Cardiac muscle cell (in vitro differentiated cells and primary cell): ENCODE measurements at regions not wholly inside any gene's neighbourhood (a gene's known extent, or its start where the extent isn't known, plus 50 kb on each side); places are given as distances from the start of the nearest gene placed in this dataset.
"Not testable (repeated sequence)": the region's sequence is repeated elsewhere in the genome, so short reads cannot be mapped to it uniquely, and the experiment has no call there.

ENCODE experiments used
- DNase-seq, 2 donors: peaks; one replicate each; pipeline versions ENCODE4 v3.0.0 to v3.0.0-alpha.2; 2010 to 2017; ENCODE audit warnings: low read depth in 1 of 2, low spot score in 1 of 2
- H3K27ac ChIP-seq: fragments of 200-600 bp; sonication (generic); 2 replicates; pipeline ENCODE4 v1.5.1; 2016
- H3K27me3 ChIP-seq: fragments of 200-600 bp; sonication (generic); 2 replicates; pipeline ENCODE4 v1.6.0; 2016; ENCODE audit warnings: control low read depth
- H3K36me3 ChIP-seq: fragments of 200-600 bp; sonication (generic); 2 replicates; pipeline ENCODE4 v1.5.1; 2016; ENCODE audit warnings: control low read depth
- H3K4me1 ChIP-seq: fragments of 200-600 bp; sonication (generic); 2 replicates; pipeline ENCODE4 v1.8.1; 2017; ENCODE audit warnings: low read depth, mild to moderate bottlenecking, mixed run types
- H3K4me3 ChIP-seq: fragments of 200-600 bp; sonication (generic); 2 replicates; pipeline ENCODE4 v1.5.1; 2016; ENCODE audit warnings: mild to moderate bottlenecking
- H3K9me3 ChIP-seq: fragments of 200-600 bp; sonication (generic); 2 replicates; pipeline ENCODE4 v1.5.1; 2017; ENCODE audit warnings: low read depth, mild to moderate bottlenecking, control low read depth
- TF ChIP-seq, protein P1 (sequence below): IDR thresholded peaks from 2 replicates; pipeline ENCODE4 v1.5.1; 2012; ENCODE audit warnings: low read depth, mild to moderate bottlenecking, low read length

GRCh38 chr1:143667730-143668129 lies 304.1 kb downstream of the FAM72C start:
- H3K4me3 ChIP-seq = no peak overlapping the region
- H3K36me3 ChIP-seq = no peaks in the 10 kb centered on the region
- H3K27me3 ChIP-seq = peaks cover 18% of the 10 kb centered on the region
- no peak overlapping the region for H3K27ac ChIP-seq
- DNase-seq = no peak
- TF ChIP-seq, protein P1, sequence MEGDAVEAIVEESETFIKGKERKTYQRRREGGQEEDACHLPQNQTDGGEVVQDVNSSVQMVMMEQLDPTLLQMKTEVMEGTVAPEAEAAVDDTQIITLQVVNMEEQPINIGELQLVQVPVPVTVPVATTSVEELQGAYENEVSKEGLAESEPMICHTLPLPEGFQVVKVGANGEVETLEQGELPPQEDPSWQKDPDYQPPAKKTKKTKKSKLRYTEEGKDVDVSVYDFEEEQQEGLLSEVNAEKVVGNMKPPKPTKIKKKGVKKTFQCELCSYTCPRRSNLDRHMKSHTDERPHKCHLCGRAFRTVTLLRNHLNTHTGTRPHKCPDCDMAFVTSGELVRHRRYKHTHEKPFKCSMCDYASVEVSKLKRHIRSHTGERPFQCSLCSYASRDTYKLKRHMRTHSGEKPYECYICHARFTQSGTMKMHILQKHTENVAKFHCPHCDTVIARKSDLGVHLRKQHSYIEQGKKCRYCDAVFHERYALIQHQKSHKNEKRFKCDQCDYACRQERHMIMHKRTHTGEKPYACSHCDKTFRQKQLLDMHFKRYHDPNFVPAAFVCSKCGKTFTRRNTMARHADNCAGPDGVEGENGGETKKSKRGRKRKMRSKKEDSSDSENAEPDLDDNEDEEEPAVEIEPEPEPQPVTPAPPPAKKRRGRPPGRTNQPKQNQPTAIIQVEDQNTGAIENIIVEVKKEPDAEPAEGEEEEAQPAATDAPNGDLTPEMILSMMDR = no peak
- H3K4me1 ChIP-seq = no peaks in the 10 kb centered on the region
- H3K9me3 ChIP-seq = no peaks in the 10 kb centered on the region

GRCh38 chr1:143666851-143667250 lies 304.9 kb downstream of the FAM72C start:
- Histone ChIP-seq H3K4me3 (no peak overlapping the region), H3K27me3 (peaks cover 25% of the 10 kb centered on the region), H3K36me3 (no peaks in the 10 kb centered on the region), H3K9me3 (no peaks in the 10 kb centered on the region), H3K27ac (no peak overlapping the region), H3K4me1 (no peaks in the 10 kb centered on the region)
- TF ChIP-seq, protein P1 = no peak
- DNase-seq = no peak

DNA sequence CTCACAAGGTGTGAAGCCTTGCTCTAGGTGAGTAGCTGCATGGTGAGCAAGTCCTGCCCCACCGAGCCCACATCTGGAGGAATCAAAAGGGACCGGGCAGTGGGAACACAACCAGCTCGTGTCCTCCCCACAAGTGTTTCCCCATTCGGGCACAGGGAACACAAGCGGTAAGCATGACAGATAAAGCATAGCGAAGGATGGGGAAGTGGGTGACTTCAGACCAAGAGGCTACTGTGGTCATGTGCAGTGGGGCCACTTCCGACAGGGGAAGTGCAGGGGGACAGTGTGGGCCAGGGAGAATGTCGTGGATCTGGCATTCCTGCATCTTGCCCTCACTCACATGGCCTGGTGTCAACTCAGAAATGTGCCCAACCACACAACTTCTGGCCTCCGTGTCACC lies 306.2 kb downstream of the FAM72C start:
- DNase-seq = no peak
- Histone ChIP-seq H3K9me3 (no peaks in the 10 kb centered on the region), H3K36me3 (no peaks in the 10 kb centered on the region)

DNA sequence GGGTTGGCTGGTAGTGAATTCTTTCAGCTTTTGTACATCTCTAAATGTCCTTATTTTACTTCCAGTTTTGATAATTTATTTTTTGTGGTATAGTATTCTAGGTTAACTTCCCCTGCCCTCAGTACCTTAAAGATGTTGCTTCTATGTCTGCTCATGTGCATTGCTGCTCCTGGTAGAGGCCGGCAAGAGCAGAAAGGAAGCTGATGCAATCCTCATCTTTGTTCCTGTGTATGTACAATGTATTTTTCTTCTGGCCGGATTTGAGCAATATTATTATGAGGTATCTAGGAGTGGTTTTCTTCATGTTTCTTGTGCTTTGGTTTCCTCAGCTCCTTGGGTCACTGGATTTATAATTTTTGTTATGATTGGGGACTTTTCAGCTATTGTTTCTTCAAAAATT lies 308.7 kb downstream of the FAM72C start:
- DNase-seq, H3K27ac ChIP-seq, H3K9me3 ChIP-seq, H3K4me1 ChIP-seq, H3K4me3 ChIP-seq, H3K36me3 ChIP-seq: not testable (repeated sequence)
- H3K27me3 ChIP-seq = peaks cover 40% of the 10 kb centered on the region

More for the DNA sequence above, 306.2 kb downstream of the FAM72C start:
- TF ChIP-seq, protein P1 = no peak
- no peak overlapping the region for H3K27ac ChIP-seq
- H3K27me3 ChIP-seq = peaks cover 35% of the 10 kb centered on the region
- H3K4me3 ChIP-seq = no peak overlapping the region
- no peaks in the 10 kb centered on the region for H3K4me1 ChIP-seq

DNA sequence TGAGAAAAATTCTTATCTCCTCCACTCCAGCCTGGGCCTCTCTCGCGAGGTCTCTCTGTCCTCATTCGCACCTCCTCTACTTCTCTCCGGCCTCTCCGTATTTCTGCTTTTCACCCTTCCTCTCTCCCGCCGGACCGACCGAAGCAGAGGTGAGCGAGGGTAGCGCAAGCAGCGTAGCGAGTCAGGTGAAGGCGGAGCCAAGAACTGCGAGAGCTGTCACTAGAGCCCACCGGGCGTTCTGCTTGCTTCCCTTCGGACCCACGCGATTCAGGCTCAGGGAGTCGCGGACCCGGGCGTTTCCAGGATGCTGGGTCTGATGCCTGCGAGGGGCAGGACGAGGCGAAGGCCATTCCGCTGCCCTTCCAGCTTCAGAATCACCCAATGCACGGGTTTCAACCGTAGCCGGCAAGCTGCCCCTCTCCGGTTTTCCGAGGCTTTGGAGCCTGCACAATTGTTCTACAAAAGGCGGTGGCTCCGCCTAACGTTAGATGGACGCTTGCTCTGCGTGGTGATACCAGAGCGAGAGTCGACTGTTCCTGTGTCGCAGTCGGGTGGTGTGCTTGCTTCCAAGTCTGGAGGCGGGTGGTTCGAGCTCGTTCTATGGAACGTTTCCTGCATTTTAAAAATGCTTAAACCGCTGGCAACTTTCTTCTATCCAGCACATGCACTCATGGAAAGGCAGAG lies 310.2 kb downstream of the FAM72C start:
- Histone ChIP-seq H3K36me3 (no peaks in the 10 kb centered on the region), H3K27me3 (peaks cover 35% of the 10 kb centered on the region), H3K4me1 (no peaks in the 10 kb centered on the region), H3K4me3 (no peak overlapping the region), H3K27ac (no peak overlapping the region), H3K9me3 (no peaks in the 10 kb centered on the region)
- TF ChIP-seq, protein P1 = no peak
- peak in 1 of 2 donors; percentile 19 for DNase-seq

DNA sequence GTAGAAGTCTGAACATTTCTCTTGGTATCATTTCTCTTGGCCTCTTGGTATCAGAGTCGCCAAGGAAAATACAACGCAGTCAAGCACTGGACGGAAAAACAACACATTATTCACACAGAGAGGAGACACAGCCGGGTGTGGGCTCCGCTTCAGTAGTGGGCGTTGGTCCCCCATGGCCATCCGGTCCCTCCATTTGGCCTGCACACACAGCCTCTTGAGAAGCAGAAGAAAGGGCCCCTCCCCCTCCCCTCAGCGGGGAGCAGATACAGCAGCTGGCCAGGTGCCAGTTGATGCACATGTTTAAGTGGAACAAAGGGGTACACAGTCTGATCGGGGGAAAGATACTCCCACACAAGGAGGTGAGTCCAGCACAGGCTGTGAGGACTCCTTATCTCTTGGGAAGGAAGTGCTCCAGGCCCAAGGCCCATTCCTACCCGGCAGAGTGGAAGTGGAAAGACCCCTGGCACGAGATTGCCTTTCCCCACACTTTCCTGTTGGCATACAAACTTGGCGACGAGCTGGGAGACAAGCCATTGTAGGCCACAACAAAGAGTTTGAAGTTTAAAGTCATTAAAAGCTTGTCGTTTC lies 311.3 kb downstream of the FAM72C start:
- no peak overlapping the region for H3K4me3 ChIP-seq
- H3K9me3 ChIP-seq = no peaks in the 10 kb centered on the region
- H3K27ac ChIP-seq = no peak overlapping the region
- TF ChIP-seq, protein P1 = no peak
- H3K4me1 ChIP-seq = no peaks in the 10 kb centered on the region
- peaks cover 35% of the 10 kb centered on the region for H3K27me3 ChIP-seq
- DNase-seq = no peak
- H3K36me3 ChIP-seq = no peaks in the 10 kb centered on the region
